ENCODE measurements at regions not wholly inside any gene's neighbourhood (a gene's known extent, or its start where the extent isn't known, plus 50 kb on each side); places are given as distances from the start of the nearest gene placed in this dataset.

- TF ChIP-seq, protein P1, sequence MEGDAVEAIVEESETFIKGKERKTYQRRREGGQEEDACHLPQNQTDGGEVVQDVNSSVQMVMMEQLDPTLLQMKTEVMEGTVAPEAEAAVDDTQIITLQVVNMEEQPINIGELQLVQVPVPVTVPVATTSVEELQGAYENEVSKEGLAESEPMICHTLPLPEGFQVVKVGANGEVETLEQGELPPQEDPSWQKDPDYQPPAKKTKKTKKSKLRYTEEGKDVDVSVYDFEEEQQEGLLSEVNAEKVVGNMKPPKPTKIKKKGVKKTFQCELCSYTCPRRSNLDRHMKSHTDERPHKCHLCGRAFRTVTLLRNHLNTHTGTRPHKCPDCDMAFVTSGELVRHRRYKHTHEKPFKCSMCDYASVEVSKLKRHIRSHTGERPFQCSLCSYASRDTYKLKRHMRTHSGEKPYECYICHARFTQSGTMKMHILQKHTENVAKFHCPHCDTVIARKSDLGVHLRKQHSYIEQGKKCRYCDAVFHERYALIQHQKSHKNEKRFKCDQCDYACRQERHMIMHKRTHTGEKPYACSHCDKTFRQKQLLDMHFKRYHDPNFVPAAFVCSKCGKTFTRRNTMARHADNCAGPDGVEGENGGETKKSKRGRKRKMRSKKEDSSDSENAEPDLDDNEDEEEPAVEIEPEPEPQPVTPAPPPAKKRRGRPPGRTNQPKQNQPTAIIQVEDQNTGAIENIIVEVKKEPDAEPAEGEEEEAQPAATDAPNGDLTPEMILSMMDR (IDR thresholded peaks at IDR 0.05): no peak
- TF ChIP-seq POLR2A (IDR thresholded peaks at IDR 0.05): no peak
Observed at GRCh38 chr10:130484468-130485180, 348.4 kb downstream of the GLRX3 start.

Data from Peyer's patch (tissue), 4 donors.